GOT3 (cell line): ENCODE measurements at regions not wholly inside any gene's neighbourhood (a gene's known extent, or its start where the extent isn't known, plus 50 kb on each side); places are given as distances from the start of the nearest gene placed in this dataset.
"Not testable (repeated sequence)": the region's sequence is repeated elsewhere in the genome, so short reads cannot be mapped to it uniquely, and the experiment has no call there.

ENCODE experiments used
- DNase-seq: peaks from one replicate; lab custom pipeline; 2025; ENCODE audit warnings: mixed read lengths; lab: John Stamatoyannopoulos, UW

GRCh38 chr21:23982546-23982945, 1624.7 kb downstream of the MRPL39 start:
- DNase-seq = no peak

DNA sequence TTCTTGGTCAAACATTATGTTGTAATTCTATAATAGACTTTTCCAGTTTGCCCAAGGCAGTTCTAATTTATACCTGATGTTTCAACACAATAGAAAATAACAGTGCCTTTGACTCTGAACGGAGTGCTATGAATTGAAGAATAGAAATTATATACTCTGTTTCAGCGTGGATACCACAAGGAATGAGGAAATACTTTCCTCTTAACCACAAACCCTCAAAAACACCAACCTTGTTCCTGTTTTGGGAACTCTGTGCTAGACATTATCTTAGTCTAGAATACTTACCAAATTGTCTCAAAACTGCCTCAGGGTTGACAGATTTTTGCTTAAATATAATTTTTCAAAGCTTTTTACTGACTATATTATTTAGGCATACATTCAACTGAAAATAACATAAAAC, 1629.3 kb downstream of the MRPL39 start:
- no peak for DNase-seq

- no peak for DNase-seq
Measured at GRCh38 chr21:23968722-23969647, 1638.3 kb downstream of the MRPL39 start.

DNA sequence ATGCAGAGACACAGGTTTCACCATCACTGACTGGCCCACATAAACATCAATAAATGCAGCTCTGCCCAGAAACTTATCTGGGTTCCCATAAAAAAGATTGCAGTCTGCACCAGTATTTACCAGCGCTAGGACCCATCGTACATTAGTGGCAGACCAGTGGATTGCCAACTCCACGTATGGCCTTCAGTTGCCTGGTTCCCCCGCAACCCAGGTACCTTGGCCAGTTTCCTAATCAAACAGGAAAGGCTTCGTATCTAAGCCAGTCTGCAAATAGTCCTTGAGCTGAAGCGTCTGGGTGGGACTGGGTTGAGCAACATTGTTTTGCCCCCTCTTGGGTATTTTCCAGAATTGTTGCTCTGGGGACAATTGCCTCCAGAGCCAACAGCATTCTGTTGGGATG, 1639.3 kb downstream of the MRPL39 start:
- no peak for DNase-seq

DNA sequence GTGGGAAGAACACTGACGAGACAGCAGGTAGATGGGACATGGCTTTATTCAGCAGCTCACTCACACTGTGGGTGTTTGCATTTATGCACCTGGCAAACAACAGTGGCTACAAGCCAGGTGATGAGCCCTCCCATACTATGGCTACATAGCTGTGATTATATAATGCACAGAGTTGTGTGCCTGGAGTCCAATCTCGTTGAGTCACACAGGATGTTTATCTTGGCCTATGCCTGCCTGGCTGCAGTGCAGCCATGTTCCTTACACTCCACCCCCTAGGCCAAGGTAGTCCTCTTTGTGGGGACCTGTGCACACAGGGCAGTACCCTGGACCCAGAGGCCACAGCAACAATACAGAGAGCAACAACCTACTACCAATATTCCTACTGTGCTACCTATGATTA, 1643.8 kb downstream of the MRPL39 start:
- no peak for DNase-seq

- DNase-seq = no peak
Measured at GRCh38 chr21:23960769-23961168, 1646.5 kb downstream of the MRPL39 start.

DNA sequence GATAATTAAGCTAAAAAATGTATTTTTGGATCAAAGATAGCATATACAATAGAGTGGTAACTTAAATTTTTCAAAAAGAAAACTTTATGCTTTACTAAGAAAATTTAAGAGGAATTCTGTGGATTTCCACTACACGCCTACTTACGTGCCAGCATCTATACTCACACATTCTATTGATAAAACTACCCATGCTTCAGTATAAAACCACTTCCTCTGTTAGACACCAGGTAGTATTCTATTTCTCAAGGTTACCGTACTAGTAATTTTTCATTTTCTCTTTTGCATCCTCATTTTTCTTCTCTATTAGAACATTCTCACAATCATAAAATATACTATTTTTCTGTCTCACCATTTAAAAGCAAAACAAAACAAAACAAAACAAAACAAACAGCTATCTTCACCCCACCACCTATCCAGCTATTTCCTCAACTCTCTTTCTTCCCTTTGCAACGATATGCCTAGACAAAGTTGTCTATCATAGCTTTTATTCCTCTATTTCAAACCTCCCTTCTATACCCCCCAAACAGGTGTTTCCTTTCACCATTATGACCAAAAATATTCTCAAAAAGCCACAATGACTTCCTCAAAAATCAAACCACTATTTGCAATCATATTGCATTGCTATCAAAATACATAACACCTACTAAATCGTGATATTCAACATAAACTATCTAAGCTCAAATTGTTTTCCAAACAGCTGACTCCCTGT, 1652.0 kb downstream of the MRPL39 start:
- DNase-seq = no peak

DNA sequence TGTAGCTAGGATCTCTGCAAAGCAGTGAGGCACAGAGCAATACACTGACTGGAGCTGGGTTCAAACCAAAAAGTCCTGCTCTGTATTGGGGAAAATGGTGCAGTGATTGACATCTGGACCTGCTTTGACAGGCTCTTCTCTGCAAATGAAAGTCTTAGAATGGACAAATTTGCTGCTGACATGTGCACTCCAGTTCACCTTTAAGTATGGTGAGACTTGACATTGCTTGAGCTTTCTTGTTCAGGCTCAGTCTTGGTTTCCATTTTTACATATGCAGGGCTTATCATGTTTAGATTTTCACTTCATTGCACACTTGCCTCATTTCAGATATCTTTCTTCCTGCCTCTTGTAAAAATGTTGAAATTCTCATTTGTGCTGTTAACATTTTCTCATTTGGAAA, 1655.0 kb downstream of the MRPL39 start:
- no peak for DNase-seq

GRCh38 chr21:23951251-23951650, 1656.0 kb downstream of the MRPL39 start:
- no peak for DNase-seq

GRCh38 chr21:23950344-23950743, 1656.9 kb downstream of the MRPL39 start:
- DNase-seq = no peak

GRCh38 chr21:23949493-23949892, 1657.8 kb downstream of the MRPL39 start:
- no peak for DNase-seq

DNA sequence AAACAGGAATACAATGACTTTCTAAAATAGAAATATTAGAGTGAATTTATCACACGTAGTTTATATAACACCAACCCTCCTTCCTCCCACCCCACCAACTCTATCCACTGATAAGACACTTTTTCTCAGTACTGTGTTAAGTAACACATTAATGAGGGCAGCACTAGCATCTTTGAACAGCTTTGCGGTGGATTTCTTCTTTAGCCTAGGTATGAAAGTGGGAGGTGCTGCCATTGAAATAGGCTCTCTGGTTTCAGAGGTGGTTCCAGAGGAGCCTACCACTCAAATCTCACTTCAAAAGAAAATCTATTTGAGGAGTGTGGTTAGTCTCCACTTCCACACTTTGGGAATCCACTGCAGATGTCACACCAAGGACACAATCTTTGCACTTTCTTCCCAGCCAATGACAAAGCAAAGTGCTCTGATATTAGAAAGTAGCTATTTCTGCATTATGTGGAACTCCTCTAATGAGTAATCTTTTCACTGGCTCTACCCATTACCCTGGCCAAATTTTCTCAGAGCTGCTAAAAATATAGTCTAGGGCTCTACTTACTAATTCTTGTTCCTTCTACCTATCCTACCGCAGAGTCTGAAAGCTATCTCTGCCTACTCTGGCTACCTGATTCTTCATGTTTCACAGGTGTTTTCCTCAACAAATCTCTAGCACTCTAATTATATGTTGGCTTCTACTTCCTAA, 1667.8 kb downstream of the MRPL39 start:
- no peak for DNase-seq

GRCh38 chr21:23936991-23937390, 1670.3 kb downstream of the MRPL39 start:
- no peak for DNase-seq

GRCh38 chr21:23936224-23936623, 1671.1 kb downstream of the MRPL39 start:
- no peak for DNase-seq

DNA sequence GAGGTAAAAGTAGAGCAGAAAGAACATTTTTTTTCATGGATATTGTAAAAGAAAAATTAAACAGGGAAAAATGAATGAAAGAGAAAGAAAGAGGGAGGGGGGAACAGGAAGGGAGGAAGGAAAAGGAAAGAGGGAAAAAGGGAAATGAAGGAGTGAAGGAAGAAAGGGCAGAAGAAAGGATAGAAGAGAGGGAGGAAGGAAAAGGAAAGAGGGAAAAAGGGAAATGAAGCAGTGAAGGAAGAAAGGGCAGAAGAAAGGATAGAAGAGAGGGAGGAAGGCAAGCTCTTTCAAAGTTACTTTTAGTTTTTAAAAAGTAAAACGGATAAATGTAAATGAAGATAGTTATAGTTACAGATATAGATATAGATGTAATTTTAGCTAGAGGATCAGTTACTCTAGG, 1676.7 kb downstream of the MRPL39 start:
- DNase-seq = no peak

DNA sequence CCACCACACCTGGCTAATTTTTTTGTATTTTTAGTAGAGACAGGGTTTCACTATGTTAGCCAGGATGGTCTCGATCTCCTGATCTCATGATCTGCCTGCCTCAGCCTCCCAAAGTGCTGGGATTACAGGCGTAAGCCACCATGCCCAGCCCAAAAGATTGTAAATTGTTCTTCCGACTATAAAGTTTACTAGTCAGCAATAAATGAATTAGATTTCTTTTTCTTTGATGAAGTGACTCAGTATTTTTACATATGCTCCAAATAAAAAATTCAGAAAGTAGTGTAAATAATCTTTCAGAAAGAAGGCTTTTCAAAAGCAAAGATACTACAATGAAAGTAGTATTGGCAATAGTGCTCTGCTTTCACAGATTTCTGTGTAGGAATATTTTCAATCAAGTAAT, 1680.9 kb downstream of the MRPL39 start:
- not testable (repeated sequence) for DNase-seq

DNA sequence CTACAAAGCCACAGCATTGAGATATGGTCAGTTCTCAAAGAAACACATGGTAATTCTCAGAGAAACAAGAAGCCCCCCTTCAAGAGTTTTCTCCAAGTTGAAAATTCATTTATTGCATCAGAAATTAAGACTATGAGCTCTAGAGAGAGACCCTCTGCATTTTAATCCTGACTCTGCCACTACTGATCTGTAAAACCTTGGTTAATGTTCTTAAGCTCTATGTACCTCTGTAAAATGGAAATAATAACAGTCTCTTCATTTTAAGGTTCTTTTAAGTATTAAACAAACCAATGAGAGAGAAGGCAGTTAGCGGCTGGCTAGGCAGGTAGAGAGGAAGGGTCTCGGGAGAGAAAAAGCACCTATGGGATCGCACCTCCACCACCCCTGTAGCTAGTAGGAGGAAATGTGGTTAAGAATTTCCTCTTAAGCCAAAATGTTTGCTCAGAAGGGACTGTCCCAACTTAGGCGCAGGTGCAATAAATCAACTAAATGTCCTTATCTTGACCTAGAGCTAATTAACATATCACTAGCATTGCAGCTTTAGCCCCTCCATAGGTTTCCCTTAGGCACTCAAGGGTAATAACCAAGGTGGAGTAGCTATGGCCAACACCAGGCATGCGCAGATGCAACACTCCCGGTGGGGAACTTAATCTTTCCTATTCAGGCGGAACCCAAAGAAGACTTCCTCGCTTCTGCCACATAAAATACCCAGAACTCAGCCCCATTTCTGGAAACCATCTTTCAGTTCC, 1685.4 kb downstream of the MRPL39 start:
- DNase-seq = no peak

DNA sequence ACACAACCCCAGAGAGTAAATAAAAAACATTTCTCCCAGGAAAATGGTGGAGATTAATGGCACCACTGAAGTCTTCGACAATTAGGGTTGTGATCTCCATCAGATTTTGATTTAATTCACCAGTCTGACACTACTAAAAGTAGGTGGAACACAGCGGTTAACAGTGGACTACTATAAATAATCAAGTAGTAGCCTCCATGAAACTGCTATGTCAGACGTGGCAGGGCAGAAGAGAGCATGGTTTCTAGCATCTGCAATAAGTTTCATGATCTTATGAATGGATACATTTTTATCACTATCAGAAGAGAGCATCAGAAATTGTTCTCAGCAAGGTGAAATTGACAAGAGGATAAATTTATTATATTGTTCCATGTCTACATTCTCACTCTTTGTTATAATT, 1706.6 kb downstream of the MRPL39 start:
- no peak for DNase-seq

DNA sequence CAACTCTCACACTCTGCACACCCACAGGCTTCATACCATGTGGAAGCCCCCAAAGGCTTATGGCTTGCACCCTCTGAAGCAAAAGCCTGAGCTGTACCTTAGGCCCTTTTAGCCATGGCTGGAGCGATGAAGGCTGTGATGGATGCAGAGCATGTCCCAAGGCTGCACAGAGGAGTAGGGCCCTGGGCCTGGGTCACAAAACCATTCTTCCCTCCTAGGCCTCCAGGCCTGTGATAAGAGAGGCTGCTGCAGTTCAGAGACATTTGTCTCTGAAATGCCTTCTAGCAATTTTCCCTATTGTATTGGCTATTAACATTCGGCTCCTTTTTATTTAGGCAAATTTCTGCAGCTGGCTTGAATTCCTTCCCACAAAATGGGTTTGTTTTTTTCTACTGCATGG, 1707.7 kb downstream of the MRPL39 start:
- no peak for DNase-seq

DNA sequence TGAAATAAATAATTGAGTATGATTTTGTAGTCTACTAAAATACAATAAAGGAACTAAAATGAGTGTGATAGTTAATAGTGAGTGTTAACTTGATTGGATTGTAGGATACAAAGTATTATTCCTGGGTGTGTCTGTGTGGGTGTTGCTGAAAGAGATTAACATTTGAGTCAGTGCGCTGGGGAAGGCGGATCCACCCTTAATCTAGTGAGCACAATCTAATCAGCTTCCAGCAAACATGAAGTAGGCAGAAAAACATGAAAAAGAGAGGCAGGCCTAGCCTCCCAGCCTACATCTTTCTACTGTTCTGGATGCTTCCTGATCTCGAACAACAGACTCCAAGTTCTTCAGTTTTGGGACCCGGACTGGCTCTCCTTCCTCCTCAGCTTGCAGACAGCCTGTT, 1716.6 kb downstream of the MRPL39 start:
- no peak for DNase-seq

- no peak for DNase-seq
Measured at GRCh38 chr21:23887725-23888306, 1719.5 kb downstream of the MRPL39 start.
